Forelimb muscle (tissue), 1 donor: ENCODE measurements at regions not wholly inside any gene's neighbourhood (a gene's known extent, or its start where the extent isn't known, plus 50 kb on each side); places are given as distances from the start of the nearest gene placed in this dataset.
"Not testable (repeated sequence)": the region's sequence is repeated elsewhere in the genome, so short reads cannot be mapped to it uniquely, and the experiment has no call there.

Experiments
- DNase-seq: peaks from one replicate; pipeline ENCODE4 v3.0.0-alpha.2; 2013; ENCODE audit warnings: low read depth

DNA sequence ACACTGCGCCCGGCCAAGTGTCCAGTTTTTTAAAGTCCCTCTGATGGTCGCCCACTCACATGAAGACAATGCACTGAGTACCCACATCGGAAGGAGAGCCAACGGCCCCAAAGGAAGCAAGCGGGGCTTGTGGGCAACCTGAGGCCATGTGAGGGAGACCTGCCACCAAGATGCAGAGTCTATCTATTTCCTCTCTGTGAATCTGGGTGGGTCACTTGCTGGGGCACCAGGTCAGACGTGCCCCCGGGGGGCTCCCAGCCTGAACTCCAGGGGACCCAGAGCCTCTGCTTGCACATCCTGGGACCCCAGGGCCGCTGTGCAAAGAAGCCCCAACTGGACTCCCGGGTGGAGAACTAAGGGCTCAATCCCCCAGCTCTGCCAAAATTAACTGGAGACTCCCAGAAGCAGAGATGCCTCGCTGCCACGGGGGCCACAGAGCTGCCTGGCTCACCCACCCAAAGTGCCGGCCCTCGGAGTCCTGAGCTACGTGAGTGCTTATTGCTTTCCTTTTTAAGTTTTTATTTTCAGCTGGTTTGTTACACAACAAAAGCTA, 106.4 kb downstream of the BRD1 start:
- no peak for DNase-seq

DNA sequence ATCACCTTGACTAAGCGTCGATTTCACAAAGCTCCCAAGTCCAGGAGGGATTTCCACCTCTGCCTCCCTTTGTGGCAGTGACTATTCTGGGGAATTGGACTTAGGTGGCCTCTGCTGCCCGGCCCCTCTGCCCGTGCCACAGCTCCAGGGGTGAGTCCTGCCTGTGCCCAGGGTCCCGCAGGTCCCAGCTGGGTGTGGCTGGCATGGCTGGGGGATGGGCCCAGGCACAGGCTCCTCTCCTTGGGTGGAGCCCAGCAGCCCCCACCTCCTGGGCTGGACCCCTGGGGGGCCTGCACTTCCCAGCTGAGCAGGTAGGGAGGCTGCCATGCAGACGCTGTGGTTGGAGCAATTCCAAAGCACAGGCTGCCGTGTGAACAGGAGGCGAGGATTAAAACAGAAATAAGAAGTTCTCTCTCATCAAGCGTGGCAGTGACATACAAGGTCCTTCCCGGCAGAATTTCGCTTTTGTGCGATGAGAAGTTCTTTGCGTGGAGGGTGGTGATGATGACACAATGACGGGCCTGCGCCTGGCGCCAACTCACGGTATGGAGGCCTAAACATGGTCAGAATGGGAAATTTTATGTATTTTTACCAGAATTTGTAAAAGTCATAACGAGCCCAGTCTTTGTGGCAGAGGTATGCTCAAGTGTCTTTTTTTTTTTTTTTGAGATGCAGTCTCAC, 107.3 kb downstream of the BRD1 start:
- no peak for DNase-seq

DNA sequence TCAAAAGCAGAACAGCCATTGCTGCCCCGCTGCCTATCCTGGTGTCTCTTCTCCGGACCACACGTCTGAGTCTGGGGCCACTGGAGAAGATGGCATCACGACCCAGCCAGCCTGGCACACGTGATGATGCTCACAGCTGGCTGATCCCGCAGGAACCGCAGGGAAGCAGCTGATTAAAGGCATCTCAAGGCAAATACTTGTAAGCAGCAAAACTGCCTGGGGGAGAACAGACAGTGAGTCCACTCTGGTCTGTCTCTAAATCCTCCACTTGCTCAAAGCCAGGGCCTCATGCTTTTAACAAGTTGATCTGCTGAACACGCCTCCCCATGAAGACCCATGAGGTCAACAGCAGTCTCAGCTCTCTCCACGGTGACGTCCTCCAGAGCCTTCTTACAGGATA, 108.6 kb downstream of the BRD1 start:
- no peak for DNase-seq

DNA sequence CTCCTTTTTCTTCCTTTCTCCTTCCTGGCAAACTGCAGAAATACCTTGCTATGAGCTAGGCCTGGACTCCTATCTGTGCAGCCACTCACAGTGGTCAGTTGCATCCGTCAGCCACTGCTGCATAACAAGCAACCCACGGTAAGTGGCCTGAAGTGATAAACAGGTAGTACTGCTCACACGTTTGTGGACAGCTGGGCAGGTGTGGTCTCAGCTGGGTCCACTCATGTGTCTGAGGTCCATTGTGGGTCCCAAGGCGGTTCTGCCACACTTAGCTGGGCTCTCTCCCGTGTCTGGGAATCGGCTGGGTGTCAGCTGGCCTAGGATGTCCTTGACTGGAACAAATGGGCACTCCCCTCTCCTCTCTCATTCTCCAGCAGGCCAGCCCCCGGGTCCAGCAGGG, 109.3 kb downstream of the BRD1 start:
- no peak for DNase-seq

DNA sequence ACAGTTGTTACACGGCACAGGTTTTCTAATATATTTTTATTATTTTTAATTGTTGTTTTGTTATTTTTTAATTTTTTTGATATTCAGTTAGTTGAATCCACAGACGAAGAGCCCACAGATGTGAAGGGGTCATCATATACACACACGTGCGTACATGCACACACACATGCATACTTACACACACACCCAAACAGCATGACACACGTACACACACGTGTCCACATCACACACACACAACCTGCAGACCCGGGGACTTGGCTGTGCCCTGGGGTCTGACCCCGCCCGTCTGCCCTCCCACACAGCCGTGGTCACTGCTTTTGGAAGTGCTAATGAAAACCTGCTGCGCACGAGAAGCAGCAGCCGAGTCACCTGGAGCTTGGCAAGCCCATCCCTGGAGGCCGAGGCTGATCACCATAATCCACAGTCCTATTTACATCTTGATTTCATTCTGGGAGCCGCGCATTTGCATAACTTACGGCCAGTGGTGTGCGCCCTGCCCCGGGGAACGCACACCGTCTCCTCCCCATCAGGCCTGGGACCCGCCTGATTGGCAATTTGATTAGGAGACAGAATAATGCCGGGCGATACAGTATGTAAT, 110.3 kb downstream of the BRD1 start:
- DNase-seq: no peak

DNA sequence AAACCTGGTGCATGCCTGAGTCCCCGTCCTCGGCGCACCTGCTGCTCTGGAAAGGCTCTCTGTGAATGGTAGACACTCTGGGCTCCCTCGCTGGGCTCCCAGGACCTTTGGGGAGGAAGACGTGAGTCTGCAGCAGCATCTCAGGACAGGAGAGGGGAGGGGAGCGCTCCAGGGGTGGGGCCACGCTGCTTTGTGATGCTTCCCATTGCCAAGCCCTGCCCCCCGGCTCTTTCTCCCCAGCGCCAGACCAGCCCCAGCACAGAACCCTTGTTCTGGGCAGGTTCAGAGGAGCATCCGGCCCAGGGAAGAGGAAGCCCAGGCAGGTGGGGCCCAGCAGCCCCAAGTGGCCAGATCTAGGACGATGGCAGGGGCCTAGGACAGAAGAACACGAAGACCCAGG, 111.2 kb downstream of the BRD1 start:
- no peak for DNase-seq

DNA sequence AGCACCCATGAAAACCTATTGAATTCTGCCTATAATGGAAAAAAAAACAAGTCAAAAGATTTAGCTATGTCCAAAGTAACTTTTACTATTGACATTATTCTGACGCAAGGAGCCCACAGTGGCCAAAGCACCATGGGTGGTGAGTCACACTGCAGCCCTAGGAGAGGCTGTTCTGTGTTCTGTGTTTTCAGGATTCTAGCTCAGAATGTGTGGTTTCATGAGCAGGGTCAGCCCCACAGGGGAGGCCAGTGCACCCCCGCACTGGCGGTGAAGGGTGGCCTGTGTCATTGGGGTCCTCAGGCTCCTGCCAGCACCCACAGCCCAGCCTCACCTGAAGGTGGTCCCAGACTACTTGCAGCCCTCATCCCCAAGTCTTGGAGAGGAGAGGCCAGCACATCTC, 112.2 kb downstream of the BRD1 start:
- no peak for DNase-seq

DNA sequence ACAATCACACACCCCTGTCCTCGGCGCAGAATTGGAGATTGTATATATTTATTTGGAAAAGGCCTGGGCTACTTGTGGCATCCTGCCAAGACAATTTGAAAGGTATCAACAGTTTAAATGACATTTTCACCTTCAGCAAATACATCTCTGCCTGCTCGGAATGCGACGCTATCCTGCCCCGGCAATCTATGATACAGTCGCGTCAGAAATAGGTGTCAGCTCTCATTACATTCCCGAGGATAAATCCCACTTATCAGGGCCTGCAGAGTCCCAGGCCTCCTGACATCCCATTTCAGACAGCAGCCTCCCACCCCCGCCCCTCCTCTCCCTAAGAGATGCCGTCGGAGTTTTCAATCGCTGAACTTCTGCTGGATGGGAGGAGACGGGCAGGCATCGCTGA, 114.7 kb downstream of the BRD1 start:
- no peak for DNase-seq

DNA sequence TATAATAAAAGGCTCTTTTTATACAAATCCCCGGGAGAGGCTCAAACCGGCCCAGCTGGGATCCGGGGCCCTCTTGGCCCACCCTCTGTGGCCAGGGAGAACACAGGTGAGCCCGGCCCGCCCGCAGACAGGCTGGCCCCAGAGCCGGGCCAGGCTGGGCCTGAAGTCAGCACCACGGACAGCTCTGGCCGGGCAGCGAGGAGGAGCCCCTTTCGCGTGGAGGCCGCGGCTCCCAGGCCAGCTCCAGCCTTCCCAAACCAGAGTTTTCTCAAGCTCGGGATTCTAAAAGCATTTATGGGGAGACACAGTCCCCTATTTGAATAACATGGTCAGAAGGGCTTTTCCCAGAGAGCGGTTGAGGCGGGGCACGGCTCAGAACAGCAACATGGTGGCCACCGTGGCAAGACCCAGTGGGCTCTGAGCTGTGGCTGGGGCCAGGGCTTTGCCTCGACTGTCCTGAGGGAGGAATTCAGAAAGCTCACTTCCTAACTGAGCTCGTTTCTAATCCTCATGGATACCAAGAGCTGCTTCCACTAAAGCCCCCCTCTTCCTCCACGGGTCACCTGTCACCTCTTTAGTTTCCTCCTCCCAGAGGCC, 115.4 kb downstream of the BRD1 start:
- no peak for DNase-seq

DNA sequence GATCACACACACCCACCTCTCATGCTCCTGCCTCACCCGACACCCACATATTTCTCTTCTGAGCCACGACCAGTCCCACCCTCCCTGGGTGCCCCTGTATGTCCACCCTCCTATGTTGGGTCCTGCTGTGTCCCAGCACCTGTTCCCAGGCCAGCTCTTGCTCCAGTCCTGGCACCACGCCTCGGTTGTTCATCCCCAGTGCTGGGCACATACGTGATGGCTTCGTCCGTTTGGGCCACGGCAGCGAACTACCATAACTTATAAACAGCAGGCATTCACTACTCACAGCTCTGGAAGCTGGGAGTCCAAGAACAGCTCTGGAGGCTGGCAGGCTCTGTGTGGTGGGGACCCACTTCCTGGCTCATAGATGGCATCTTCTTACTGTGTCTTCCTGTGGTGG, 116.9 kb downstream of the BRD1 start:
- DNase-seq: no peak

DNA sequence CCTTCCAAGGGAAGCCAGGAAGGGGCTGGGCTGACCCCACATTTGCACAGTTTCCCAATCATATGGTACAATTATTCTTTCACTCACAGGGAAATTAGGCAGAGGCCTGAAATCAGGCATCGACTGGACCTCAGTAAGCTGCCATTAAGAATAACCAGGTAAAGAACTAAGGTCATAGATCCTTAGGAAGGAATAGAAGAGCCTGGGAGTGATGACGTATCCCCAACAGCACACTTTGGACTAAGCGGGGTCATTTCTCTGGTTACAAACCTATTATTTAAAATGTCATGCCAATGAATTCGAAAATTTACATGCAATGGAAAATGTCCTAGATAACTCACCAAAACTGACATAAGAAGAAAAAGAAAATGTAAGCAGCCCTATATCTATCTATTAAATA, 118.2 kb downstream of the BRD1 start:
- DNase-seq: no peak

DNA sequence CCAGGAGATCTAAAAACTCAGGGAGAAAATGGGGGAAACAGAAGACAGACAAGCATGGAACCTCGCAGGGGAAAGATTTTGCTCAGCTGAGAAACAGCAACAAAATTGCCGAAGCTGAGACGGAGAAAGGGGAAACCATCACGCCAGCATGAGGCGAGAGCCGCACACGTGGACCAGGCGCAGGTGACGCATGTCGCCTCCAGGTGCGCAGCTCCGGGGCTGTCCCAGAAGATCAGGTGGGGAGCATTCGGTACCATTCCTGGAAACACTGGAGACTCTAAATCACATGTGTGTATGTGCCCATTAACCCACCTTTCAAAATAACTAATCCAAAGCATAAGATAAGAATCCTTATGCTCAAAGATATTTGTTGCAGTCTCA, 121.7 kb downstream of the BRD1 start:
- no peak for DNase-seq

DNA sequence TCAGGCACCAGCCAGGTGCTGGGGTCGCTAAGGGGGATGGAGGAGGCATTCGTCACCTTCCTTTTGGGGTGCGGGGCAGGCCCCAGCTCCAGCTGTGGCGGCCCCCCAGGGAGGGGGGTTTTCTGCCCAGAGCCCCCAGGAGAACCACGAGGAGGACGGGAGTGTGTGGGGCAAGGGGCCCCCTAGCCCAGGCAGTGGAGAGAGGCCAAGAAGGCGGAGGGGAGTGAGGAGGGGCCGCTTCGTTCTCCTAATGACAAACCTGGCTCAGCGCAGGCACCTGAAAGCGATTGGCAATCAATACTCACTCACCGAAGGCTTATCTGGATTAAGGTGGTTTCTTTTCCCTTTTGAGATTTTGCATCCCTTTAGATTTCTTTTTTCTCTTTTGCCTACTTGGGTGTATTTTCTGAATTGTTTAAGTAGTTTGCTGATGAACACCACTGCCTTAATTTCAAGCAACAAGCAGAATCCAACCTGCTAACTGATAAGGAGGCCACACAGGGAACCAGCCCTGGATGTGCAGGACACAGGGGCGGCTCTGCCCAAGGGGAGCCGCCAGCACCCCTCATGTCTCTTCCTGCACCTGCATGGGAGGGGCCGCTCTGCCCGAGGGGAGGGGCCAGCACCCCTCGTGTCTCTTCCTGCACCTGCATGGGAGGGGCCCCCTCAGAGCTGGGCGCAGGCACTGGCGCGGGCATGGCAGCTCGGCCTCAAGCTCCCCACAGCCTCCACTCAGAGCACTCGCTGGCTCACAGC, 122.3 kb downstream of the BRD1 start:
- DNase-seq: no peak

DNA sequence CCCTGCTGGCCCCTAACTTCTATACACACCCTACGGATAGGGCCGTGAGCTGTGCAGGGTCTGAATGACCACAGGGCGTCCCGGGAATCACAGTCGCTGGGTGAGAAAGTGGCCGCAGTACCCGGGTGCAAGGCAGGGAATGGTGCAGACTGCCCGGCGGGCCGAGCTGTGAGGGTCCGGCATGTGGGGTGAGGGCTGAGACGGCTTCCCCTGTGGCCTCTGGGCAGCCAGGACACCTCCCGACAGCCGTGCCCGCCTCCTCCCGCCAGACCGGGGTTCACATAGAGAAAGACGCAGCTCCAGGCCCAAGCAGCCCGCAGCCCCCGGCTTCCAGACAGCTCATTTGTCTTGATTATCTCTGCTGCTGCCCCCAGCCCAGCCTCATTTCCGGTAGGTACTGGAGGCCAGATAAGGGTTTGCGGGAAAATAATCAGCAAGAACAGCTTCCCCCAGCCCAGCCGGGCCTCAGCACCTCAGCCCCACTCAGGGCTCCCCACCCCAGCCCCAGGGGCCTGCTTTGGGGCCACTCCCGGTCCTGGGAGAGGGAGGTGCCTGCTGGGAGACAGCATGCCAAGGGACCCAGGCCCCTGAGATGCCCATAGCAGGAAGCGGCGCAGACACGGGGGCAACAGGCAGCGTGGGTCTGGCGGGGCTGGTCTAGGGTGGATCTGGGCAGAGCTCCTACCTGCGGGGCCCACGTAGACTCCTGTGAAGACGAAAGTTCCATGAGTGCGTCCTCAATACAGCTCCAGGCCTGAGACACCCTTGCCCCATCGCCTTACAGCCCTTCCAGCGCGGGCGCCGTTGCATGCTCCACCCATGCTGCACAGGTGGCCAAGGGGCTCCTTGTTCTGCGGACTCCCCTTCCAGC, 123.1 kb downstream of the BRD1 start:
- DNase-seq: no peak

DNA sequence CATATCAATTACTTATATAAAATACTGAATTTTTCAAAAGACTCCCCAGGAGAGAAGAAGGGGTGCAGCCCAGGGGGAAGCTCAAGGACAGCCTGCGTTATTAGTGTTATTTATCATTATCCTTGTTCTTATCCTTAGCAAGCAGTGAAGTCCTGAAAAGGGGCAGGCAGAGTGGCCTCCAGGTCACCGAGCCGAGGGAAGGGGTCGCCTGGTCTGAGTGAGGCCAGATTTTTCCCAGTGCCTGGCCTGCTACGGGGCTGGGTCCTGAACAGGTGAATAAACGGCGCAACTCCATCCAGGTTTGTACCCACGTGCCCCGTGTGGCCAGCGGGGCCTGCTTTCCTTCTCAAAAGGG, 123.7 kb downstream of the BRD1 start:
- DNase-seq: no peak

DNA sequence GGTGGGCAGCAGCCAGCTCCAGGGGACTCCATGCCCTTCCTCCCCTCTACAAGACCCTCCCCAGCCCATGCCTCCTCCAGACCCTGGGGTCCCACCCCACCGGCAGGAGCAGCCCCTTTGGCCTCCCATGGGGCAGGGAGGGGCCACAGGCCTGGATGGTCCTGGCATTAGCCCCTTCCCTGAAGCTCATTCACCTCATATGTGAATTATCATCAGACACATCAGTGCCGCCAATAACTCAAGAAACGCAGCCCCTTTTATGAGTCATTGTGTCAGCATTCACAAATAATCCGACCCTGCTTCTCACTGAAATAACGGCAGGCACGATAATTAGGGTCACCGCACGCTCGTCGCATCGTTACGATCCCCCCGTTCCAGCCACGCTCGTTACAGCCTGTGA, 124.2 kb downstream of the BRD1 start:
- DNase-seq: no peak

DNA sequence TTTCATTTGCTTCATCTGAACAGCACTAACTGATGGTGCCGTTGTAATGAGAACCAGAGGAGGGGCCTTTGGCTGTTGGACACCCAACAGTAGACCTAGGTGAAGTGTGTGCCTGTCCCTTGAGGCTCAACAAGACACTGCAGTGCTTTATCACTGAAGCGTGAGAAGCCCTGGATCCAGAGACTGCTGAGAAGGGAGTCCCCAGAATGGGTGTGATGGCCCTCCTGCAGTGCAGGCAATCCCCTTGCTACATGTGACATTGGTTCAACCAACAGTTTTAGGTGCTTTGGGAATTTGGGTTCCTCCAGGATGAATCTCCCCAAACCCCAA, 125.6 kb downstream of the BRD1 start:
- no peak for DNase-seq

DNA sequence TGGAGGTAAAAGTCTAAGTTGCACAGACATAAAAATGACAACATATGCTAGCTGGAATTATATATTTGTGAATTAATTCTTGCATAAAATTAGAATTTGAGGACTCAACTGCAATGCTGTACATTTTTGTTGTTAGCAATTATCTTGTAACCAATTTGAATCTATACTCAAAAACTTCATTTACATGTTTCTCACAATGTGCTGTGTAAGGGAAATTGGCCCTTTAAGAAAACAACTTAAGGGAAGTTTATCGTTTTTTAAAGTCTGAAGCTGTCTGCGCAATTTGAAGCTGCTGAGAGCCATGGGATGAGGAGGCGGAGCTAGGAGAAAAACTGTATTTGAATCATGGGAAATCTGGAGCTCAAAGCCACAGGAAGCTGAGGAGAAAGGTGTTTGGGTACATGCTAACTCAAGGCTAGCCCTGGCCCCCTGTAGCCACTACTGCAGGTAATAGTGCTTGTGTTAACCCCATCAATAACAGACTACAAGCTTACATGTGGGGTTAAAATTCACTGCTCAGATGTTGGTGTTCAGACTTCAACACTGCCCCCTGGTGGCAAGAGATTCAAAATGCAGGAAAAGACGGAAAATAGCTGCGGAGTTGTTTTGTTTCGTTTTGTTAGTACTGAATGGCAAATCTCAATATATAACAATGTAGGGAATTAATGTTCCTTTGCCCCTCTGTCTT, 126.1 kb downstream of the BRD1 start:
- DNase-seq: no peak

DNA sequence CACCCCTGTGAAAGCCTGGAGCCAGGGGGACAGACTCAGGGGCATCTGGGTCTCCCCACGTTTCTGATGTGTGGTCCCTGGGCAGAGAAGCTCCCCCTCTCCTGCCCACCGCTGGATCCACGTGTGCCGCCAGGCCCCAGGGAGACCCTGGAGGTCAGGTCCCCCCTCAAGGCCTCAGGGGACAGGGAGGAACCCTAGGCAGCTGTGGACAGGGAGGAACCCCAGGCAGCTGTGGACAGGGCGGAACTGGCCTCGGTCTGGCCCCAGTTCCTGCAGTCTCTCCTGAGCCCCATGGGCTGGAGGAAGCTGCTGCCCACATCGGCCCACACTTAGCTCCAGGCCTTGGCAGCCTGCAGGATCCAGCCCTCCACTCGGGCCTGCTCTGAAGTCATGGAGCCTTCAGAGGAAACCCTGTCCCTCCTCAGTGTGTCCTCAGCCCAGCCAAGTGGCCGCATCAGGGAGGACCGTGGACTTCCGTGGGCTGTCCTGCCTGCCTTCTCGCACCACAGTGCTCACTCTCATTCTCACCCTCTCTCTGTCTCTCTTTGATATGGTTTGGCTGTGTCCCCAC, 127.7 kb downstream of the BRD1 start:
- no peak for DNase-seq

DNA sequence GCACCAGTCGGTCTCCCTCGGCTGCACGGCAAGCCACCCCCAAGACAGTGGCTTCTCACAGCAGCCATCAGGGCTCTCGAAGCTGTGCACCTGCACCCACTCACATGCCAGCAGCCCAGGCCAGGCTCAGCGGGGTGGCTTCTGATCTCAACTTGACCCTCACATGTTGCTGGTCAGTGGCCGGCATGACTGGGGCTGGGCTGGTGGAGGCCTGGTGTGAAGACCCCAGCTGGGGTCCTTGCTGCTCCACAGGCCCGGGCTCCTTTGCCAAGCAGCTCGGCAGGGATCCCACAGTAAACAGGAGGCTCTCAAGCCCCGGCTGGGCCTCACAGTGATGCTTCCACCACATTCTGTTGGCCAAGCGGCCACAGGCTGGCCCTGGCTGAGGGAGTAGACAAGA, 128.2 kb downstream of the BRD1 start:
- DNase-seq: no peak

DNA sequence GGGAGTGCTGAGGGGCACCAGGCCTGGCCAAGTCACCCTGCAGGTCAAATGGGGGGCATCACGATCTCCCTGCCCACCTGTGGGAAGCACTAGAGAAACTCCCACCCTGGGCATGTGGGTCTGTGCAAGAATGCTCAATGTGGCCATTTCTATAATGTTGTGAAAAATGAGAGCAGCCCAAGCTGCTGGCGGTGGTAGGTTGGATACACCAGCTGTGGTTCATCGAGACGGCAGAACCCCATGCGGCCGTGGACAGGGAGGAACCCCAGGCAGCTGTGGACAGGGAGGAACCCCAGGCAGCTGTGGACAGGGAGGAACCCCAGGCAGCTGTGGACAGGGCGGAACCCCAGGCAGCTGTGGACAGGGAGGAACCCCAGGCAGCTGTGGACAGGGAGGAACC, 129.1 kb downstream of the BRD1 start:
- not testable (repeated sequence) for DNase-seq
